ENCODE measurements at regions not wholly inside any gene's neighbourhood (a gene's known extent, or its start where the extent isn't known, plus 50 kb on each side); places are given as distances from the start of the nearest gene placed in this dataset.

DNA sequence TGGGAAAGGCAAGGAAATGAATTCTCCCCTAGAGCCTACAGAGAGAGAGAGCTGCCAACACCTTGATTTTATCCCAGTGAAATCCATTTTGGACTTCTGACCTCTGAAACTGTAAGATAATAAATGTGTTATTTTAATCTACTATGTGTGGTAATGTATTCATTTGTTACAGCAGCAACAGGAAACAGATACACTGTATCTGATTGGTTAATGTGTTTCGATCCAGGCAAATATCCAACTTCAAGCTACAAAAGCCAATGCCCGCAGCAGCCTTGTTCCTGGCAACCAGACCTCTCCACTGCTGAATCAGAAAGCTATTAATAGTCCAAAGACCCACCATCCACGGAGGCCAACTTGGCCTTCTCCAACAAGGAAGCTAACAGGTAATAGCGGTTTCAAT, 318.1 kb downstream of the PTTG2 start:
- TF ChIP-seq POLR2A (IDR thresholded peaks at IDR 0.05) (no peak), CTCF (IDR thresholded peaks at IDR 0.05) (no peak)

Measured in gastroesophageal sphincter (tissue), 3 donors.